HG03045 (cell line): ENCODE measurements at regions not wholly inside any gene's neighbourhood (a gene's known extent, or its start where the extent isn't known, plus 50 kb on each side); places are given as distances from the start of the nearest gene placed in this dataset.

ENCODE experiments used
- ATAC-seq: cut with Tn5 transposase; IDR thresholded peaks from one replicate; pipeline ENCODE4 v1.9.1; 2021; ENCODE audit warnings: mild to moderate bottlenecking, moderate library complexity; ENCODE audit not compliant: unreplicated experiment

DNA sequence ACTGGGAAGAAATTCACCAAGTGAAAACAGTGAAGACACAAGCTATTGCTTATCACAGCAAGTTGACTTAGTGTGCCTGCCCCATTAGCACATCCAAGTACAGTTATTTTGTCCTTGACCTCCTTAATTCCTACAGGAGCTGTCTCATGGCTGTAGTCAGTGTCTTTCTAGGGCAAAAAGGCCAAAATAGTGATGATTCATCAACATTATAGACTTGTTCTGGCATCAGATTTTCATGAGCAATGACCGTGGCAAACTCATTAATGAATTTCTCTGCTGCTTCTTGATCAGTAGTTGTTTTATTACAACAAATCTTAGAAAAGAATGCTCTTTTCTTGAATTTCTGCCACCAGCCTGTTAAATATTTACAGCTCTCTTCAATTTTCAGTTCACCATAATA, 1169.3 kb upstream of the DDX18 start:
- no peak for ATAC-seq

- ATAC-seq, result no peak
These were observed 1145.8 kb upstream of the DDX18 start for GRCh38 chr2:116668691-116669090.

DNA sequence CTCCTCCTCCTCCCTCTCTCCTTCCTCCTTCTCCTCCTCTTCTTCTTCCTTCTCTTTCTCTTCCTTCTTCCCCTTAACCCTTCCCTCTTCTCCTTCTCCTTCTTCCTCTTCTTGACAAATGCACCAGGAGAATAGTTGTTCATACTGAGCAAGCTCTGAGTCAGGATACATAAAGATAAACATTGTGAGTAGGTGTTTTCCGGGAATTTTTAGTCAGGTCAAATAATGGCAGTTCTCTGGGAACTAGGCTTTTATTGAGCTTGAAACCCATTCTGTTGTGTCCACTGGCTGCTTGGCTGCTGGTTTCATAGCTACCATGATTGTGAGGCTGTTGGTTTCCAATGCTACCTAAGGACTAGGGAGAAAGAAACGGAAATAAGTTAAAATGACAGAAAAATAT, 1144.7 kb upstream of the DDX18 start:
- no peak for ATAC-seq

DNA sequence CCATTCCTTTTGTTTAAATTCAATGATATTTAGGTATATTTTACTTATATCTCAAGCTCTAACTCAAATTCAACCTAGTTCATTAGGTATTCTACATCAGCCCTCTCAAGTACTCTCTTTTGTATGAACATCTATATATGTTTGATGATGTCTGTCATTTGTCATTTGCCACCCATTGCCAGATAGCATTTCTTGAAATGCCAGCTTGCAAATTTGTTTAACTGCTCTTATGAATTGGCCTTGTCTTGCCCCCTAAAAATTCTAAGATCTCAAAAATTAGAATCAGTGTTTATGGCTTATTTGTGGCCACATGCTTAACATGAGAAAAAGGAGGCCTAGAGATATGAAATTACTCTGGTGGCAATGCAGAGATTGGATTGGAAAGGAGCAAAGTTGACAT, 1140.3 kb upstream of the DDX18 start:
- no peak for ATAC-seq

DNA sequence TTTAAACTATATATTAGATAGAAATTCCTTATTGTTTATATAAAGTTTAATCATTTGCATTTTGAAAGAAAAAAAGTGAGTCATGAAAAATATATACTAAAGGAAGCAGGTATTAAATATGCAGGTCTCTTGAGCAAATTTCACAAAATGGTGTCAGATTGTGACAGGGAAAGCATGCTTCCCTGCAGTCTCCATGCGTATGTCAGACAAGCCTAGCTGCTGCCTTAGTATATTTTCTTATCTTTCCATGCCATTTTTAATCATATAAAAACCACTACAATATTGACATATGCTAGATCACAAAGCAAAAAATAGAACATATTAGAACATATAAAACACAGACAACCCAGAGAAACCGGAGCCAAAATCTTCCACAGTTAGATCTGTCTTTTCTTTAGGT, 1137.7 kb upstream of the DDX18 start:
- no peak for ATAC-seq

DNA sequence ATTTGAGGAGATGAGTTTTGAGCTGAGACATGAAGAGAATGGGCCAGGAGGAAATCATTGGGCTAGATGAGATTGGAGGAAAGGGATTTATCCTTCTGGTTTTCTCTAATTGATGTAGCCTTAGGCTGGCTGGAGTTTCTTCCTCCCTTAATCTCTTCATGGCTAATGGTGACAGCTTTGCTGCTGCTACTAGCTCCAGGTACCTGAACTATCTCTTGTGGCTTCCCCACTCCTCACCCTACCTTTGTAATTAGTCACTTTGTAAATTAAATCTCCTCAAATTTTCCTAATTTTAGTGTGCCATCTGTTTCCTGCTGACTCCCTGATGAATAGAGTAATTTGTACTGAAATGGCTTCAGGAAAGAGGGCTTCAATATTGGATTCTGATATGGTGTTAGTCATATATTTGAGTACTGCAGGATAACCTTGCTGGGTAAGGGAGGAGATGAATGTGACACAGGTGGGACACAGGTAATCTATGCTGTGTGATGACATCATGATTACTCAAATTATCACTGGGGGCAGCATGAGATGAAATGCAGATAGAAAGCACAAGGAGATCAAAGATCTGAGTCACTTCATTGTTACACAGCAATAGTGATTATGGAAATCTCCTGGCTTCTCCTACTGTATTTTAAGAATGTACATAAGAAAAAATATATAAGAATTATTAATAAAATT, 1134.1 kb upstream of the DDX18 start:
- no peak for ATAC-seq

- ATAC-seq, result no peak
These were observed 1127.1 kb upstream of the DDX18 start for GRCh38 chr2:116687371-116687770.

GRCh38 chr2:116692988-116693387, 1121.5 kb upstream of the DDX18 start:
- ATAC-seq, result no peak

DNA sequence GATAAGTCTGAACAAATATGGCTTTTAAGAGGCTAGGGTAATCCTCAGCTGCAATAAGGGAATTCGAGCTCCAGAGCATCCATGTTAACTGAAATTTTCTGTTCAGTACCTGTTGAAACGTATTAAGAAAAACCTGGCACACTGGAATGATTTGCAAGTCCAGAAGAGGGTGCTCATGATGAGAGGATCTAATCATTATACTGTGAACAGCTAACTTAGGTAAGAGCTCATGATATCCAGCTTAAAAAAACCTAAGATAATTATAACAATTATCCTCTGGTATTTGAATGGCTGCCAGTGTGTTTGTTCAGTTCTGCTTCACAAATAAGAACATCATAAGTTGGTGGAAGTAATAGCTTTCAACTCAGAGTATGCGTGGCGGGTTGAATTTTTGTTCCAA, 1118.3 kb upstream of the DDX18 start:
- no peak for ATAC-seq

GRCh38 chr2:116696903-116697302, 1117.6 kb upstream of the DDX18 start:
- ATAC-seq, result no peak

DNA sequence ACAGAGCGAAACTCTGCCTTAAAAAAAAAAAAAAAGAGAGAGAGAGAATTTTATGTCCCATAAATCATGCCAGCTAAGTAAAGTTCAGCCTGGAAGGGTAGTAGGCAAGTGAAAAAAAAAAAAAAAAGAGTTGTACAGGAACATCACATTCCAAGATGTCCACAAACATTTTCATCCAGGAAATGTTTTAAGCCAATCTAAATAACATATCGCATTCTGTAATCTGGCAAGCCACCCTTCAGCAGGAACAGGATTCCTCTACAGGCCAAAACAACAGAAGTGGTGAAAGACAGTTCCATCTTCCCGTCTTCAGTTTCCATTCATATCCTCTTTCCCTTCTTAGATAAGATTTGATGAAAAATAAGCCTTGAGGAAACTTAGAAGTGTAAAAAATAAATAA, 1108.1 kb upstream of the DDX18 start:
- ATAC-seq, result no peak

GRCh38 chr2:116716038-116716437, 1098.5 kb upstream of the DDX18 start:
- ATAC-seq, result no peak

- ATAC-seq, result no peak
These were observed 1098.0 kb upstream of the DDX18 start for GRCh38 chr2:116716444-116716843.

DNA sequence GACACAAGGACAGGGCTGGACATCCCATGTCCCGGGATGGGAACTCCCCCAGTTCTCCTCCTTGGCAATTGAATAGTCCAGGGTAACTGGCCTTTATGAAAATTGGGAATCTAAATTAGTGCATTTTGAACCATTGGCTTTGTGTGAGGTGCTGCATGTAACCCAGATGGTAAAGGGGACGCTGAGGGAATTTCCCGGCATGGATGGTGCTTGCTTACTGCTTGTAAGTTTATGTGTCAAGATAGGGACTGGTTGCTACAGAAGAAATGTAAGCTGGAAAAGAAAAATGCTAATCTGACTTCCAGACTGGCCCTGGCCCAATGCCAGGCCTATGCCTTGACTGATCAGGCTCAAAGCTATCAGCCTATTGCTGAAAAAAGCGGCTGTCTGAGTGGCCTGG, 1096.7 kb upstream of the DDX18 start:
- ATAC-seq, result no peak

- no peak for ATAC-seq
These were observed 1096.0 kb upstream of the DDX18 start for GRCh38 chr2:116718451-116718850.

DNA sequence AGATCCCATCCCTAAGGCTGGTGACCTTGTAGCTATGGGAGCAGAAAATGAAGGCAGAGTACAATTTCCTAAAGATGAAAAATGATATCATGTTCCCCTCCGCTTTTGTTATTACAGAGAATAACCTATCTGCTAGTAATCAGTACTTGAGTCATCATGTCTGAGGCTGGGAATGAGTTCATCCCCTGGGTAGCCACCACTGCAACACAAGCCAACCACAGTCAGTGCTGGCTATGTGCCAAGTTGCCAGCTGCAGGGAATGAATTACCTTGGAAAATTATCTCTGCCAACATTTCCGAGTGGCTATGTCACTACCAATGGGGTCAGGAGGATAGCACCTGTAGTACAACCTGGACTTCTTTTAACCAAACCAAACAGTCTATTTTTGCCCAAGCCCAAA, 1094.7 kb upstream of the DDX18 start:
- ATAC-seq, result no peak

GRCh38 chr2:116724550-116724949, 1089.9 kb upstream of the DDX18 start:
- no peak for ATAC-seq

GRCh38 chr2:116732322-116732721, 1082.2 kb upstream of the DDX18 start:
- ATAC-seq, result no peak

DNA sequence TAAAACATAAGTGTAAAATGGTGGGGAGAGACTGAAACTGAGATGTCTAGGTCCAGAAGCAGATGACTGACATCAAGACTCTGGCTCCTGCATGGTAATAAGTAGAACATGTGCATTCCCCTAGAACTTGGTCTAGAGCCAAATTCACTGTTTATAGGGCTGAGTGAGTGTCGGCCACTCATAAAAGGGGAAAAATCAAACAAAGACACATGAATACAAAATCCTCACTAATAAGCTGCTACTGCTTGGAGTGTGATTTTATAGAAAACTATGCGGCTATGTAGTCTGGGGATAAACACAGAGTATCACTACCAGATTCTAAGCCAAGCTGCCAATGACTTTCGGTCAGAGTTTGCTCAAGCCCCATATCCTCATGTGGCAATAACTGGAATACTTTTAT, 1080.8 kb upstream of the DDX18 start:
- no peak for ATAC-seq

- ATAC-seq, result no peak
These were observed 1076.5 kb upstream of the DDX18 start for GRCh38 chr2:116737951-116738350.

DNA sequence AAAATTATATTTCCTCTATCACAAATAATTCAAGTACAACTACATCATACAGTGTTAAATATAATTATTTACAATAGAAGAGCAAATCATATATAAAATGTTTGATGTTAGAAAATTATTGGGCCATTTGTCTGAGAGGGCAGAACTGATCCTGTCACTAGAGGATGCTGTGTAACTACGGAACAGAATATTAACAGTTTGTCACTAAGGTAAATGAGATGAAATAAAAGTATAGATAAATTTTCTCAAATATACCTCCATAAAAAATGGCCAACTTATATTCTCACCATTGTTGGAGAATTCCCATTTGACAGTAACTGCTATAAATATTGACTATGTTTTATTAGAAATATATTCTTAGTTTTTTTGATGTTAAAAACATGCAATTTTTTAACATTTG, 1067.4 kb upstream of the DDX18 start:
- ATAC-seq, result no peak

DNA sequence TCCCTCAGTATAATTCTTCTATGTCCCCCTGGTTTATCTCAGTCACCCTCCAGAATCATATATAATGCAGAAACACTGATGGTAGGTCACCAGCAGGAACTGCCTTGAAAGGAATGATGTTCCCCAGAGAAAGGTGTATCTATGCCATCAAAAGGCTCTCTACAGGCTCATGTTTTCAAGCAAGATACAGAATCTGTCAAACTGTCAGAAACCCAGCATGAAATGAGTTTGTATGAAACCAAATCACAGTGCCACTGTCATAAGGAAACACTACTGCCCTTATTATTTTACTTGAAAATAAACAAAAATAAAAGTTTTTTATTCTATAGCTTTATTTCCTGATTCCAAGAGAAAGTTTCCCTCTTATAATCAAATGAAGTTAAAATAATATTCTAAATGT, 1064.5 kb upstream of the DDX18 start:
- ATAC-seq, result no peak

GRCh38 chr2:116754381-116755101, 1060.0 kb upstream of the DDX18 start:
- no peak for ATAC-seq
